HG03159 (cell line): ENCODE measurements at regions not wholly inside any gene's neighbourhood (a gene's known extent, or its start where the extent isn't known, plus 50 kb on each side); places are given as distances from the start of the nearest gene placed in this dataset.

Experiments
- ATAC-seq: cut with Tn5 transposase; IDR thresholded peaks from one replicate; pipeline ENCODE4 v1.9.1; 2021; ENCODE audit warnings: mild to moderate bottlenecking, moderate library complexity; ENCODE audit not compliant: unreplicated experiment

- ATAC-seq, result no peak
Measured at GRCh38 chr22:34045311-34045710, 125.0 kb upstream of the LARGE1 start.

- ATAC-seq, result no peak
Measured at GRCh38 chr22:34055525-34056200, 135.4 kb upstream of the LARGE1 start.

GRCh38 chr22:34057726-34058125, 137.4 kb upstream of the LARGE1 start:
- no peak for ATAC-seq

- ATAC-seq, result no peak
Measured at GRCh38 chr22:34064696-34065095, 144.4 kb upstream of the LARGE1 start.

GRCh38 chr22:34067031-34067430, 146.8 kb upstream of the LARGE1 start:
- no peak for ATAC-seq

- ATAC-seq, result no peak
Measured at GRCh38 chr22:34068001-34068400, 147.7 kb upstream of the LARGE1 start.

- no peak for ATAC-seq
Measured at GRCh38 chr22:34070051-34070450, 149.8 kb upstream of the LARGE1 start.

- no peak for ATAC-seq
Measured at GRCh38 chr22:34070531-34070930, 150.3 kb upstream of the LARGE1 start.

GRCh38 chr22:34072585-34072984, 152.3 kb upstream of the LARGE1 start:
- no peak for ATAC-seq

- no peak for ATAC-seq
Measured at GRCh38 chr22:34080433-34080832, 160.2 kb upstream of the LARGE1 start.

GRCh38 chr22:34096770-34097169, 176.5 kb upstream of the LARGE1 start:
- no peak for ATAC-seq

- no peak for ATAC-seq
Measured at GRCh38 chr22:34099278-34099677, 179.0 kb upstream of the LARGE1 start.

- no peak for ATAC-seq
Measured at GRCh38 chr22:34102633-34103032, 182.4 kb upstream of the LARGE1 start.

- no peak for ATAC-seq
Measured at GRCh38 chr22:34105461-34106062, 185.3 kb upstream of the LARGE1 start.

GRCh38 chr22:34108168-34108567, 187.9 kb upstream of the LARGE1 start:
- no peak for ATAC-seq

- no peak for ATAC-seq
Measured at GRCh38 chr22:34111210-34111824, 191.0 kb upstream of the LARGE1 start.

- ATAC-seq, result no peak
Measured at GRCh38 chr22:34113381-34113780, 193.1 kb upstream of the LARGE1 start.

- no peak for ATAC-seq
Measured at GRCh38 chr22:34114406-34114805, 194.1 kb upstream of the LARGE1 start.

- ATAC-seq, result no peak
Measured at GRCh38 chr22:34115722-34116121, 195.4 kb upstream of the LARGE1 start.

GRCh38 chr22:34116126-34116525, 195.8 kb upstream of the LARGE1 start:
- ATAC-seq, result no peak

- ATAC-seq, result no peak
Measured at GRCh38 chr22:34122042-34122441, 201.8 kb upstream of the LARGE1 start.

- ATAC-seq, result no peak
Measured at GRCh38 chr22:34129691-34130486, 209.6 kb upstream of the LARGE1 start.
